ENCODE measurements at regions not wholly inside any gene's neighbourhood (a gene's known extent, or its start where the extent isn't known, plus 50 kb on each side); places are given as distances from the start of the nearest gene placed in this dataset.
A peak's percentile ranks its signal among the peaks of the same experiment; 100 is the strongest.
"Not testable (repeated sequence)": the region's sequence is repeated elsewhere in the genome, so short reads cannot be mapped to it uniquely, and the experiment has no call there.

DNA sequence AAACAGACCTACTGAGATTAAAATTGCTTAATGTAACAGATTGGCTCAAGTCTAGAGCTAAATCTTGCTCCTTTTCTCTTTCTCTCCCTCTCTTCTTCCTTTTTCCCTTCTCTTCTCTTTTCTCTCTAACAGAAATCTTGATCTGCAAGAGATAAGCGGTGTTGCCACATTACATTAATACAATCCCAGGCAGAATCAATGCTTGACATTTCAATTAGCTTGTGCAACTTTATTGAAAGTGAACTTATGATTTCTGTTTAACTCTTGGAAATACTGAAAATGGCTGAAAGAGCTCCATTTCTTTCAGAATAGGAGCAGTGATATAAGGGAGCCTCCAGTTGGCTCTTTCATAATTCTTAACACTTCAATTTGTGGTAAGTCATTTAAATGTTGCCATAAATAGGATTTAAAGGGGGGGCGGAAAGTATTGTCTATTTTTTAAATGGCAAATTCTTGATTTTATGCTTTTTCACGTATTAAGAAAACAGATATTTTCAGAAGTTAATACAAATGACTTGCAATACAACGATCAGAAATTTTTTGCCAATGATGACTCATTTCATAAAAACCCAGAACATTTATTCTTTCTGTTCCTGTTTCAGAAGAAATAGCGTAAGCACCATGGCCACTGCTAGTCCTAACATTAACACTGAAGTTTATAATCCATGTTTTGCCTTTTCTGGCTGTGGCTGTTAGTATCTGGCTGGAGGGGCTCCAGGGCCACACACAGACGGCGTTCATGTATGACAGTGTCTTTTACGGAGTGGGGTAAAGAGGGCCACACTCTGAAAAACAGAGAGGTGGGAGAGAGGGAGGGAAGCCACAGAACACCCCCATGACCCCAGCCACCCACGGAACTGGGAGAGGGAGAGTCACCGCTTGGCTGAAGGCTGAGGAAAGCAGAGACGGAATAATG, 115.7 kb upstream of the FAT1 start:
- peak; percentile 64 for DNase-seq (ENCODE audit: low read depth)
- in situ Hi-C loops (cut with HindIII; ENCODE audit: low pct_unique_long_range_greater_than_20kb, low sequenced_read_pairs), result no loop called here

DNA sequence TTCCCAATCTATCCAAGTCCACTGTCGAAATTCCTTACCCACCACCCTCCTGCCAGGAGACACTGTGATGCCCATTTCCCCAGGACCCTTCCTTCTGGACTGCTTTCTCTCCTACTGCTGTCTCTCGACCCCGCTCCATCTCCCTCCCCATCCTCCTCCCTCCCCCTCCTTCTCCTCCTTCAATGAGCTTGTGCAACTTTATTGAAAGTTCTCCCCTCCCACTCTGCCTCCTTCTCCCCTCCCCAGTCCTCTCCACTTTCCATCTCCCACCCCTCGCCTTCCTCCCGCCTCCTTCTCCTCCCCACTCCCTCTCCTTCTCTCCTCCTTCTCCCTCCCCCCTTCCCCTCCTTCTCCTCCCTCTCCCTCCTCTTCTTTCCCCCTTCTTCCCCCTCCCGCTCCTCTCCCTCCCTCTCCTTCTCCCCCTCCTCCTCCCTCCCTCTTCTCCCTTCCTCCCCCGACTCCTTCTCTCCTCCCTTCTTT, 116.6 kb upstream of the FAT1 start:
- in situ Hi-C loops (cut with HindIII; ENCODE audit: low pct_unique_long_range_greater_than_20kb, low sequenced_read_pairs), result no loop called here
- DNase-seq (ENCODE audit: low read depth), result peak; percentile 91

DNA sequence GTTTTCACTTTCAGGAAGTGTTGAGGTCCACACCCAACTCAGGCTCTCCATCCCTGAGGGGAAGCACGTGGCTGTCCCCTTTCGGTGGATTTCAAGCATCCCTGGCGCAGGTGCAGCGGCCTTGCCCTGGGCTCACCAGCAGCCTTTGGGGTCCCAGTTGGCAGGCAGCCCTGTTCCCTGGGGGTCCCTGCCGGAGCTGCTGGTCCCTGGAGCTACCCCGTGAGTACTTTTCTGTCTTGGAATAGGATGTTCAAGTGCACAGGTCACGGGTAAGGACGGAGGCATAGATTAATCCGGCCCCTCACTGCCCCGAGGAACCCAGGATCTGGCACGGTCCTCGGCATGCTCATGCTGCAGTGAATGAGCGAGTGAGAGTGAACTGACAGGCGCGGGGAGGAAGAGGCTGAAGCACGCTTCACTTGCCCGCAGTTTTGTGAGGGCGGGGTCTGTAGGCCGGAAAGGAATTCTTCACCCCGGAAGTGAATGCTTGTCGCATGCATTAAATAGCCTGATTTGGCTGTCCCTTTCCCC, 117.2 kb upstream of the FAT1 start:
- in situ Hi-C loops (cut with HindIII; ENCODE audit: low pct_unique_long_range_greater_than_20kb, low sequenced_read_pairs), result no loop called here
- DNase-seq (ENCODE audit: low read depth), result peak; percentile 83

DNA sequence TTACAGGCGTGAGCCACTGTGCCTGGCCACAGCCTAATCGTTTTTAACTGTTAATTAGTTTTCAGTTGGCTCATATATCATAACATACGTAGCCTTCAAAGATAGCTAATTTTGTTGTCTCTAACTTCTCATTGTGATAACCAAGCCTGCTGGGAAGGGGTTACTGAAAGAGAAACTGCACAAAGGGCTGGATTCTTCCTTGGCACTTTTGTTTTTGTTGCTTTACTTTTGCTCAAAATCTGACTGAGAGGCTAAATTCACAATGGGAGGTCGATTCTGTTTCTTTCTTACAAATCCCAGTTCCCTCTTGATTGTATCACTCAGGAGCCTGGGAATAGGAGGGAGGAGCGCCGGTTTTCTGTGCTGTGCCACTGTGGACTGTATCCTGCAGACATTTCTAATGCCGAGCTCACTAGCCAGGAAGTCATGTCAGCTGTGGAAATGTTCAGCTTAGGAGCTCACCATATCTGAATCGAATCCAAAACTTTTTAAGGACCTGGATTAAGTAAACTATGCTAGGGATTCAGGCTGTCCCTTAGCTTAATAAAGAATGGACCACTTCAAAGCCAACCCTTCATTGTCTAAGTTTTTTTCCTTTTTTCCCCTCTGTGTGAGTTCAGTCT, 120.5 kb upstream of the FAT1 start:
- in situ Hi-C loops (cut with HindIII; ENCODE audit: low pct_unique_long_range_greater_than_20kb, low sequenced_read_pairs), result no loop called here
- peak; percentile 65 for DNase-seq (ENCODE audit: low read depth)

DNA sequence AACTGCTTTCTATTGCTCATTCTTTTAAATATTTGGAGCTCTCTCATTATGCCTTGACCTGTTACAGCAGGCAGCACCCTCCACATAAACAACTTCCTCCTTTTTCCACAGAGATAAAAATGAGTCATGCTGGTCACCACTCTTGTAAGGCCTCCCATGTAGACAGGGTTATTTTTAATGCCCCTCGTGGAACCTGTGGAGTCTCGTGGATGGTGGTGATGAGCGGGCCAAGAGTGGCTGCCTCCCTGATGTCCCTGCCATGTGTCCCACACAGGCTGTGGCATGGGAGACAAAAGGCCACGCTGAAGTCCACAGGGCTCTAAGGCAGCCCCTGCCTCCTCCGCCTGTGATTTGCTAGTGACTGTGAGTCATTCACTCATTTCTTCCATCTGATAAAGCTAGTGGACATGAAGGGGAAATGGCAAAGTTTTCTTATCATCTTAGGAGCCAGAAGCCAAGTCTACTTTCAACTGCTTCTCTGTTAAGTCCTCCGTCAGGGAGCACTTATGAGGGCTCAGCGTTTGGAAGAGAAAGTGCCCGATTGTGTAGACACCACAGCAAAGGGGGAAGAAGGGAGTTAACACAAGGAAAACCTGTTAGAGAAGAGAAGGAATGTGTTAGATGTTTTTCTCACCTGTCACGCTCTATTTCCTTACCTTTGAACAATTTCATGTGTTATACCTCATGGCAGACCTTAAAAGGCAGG, 121.6 kb upstream of the FAT1 start:
- in situ Hi-C loops (cut with HindIII; ENCODE audit: low pct_unique_long_range_greater_than_20kb, low sequenced_read_pairs), result no loop called here
- peak; percentile 92 for DNase-seq (ENCODE audit: low read depth)

DNA sequence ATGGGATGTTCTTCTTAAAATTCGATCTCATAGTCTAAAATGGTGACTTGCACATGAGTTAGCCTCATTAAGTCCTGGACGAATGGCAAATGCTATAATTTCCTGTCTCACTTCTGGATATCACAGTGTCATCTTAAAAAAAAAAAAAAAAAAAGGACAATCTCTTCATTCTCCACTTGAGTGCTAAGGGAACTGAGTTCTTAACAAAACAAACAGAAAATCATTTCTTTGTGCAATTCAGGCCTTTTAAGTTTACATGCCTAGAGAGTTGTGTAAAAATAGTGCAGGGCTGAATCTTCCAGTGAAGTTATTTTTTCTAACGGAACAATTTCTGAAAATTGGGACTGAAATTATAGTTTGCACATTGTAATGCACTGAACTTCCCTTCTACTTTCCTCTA, 122.8 kb upstream of the FAT1 start:
- DNase-seq (ENCODE audit: low read depth), result no peak
- in situ Hi-C loops (cut with HindIII; ENCODE audit: low pct_unique_long_range_greater_than_20kb, low sequenced_read_pairs), result no loop called here

DNA sequence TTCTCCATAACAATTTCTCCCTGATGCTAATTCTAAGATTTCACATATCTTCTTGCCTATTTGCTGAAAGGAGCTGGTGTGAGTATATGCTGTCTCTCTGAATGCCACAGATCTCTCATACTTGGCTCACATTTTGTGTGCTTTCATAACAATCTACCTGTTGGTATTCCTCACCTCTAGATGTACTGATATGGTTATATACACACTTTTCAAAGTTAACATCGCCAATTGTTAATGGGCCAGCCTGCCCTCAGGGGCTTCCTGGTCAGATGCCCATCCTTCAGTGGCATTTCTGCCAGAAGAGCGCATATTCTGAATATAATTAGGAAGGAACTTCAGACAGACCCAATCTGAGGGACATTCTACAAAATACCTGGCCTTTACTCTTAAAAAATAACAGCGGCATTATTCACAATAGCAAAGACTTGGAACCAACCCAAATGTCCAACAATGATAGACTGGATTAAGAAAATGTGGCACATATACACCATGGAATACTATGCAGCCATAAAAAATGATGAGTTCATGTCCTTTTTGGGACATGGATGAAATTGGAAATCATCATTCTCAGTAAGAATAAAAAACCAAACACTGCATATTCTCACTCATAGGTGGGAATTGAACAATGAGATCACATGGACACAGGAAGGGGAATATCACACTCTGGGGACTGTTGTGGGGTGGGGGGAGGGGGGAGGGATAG, 123.9 kb upstream of the FAT1 start:
- DNase-seq (ENCODE audit: low read depth); in situ Hi-C loops (cut with HindIII; ENCODE audit: low pct_unique_long_range_greater_than_20kb, low sequenced_read_pairs): not testable (repeated sequence)

DNA sequence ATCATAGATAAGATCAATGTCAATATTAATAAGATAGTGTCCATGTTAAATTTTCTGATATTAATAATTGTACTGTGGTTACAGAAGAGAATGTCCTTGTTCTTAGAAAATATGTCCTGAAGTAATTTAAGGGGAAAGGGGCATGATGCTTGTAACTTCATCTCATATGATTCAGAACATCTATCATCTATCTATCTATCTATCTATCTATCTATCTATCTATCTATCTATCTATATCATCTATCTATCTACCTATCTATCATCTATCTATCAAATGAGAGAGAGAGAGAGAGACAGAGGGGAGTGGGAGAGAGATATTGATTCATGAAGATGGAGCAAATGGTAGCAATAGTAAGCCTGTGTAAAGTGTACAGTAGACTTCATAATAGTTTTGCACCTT, 124.8 kb upstream of the FAT1 start:
- in situ Hi-C loops (cut with HindIII; ENCODE audit: low pct_unique_long_range_greater_than_20kb, low sequenced_read_pairs), result no loop called here
- no peak for DNase-seq (ENCODE audit: low read depth)

DNA sequence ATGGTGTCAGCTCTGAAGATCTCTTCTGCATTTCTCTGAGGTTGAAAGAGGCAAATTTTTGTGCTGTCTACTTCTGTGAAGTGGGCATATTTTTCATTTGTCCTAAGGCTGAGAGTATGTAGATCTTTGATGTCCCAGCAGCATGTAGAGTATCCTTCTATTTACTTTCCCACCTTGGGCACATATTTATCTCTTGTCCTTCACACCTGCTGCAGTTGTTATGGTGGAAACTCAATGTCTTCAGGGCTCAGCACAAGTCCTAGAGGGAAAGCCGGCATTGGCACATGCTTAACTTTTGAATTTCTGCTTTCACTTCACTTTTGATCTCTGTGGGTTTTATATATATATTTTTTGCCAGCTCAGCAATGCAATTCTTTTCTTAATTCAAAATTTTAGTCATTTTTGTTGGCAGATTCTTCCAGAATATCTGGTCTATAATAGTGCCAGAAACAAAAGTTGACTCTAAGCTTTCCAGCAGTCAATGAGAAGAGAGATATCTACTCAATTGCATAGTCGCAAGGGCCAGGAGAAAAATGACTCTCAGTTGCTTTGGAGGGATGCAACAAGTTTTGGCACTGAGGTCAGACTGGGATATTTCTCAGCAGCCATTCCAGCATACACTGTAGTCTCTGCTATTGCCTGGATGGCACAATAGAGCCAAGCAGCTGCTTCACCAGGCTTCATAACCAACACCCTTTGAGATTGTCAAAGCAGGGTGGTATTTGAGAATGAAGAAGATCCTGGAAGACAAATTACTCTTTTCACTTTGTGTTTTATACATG, 127.8 kb upstream of the FAT1 start:
- no peak for DNase-seq (ENCODE audit: low read depth)

DNA sequence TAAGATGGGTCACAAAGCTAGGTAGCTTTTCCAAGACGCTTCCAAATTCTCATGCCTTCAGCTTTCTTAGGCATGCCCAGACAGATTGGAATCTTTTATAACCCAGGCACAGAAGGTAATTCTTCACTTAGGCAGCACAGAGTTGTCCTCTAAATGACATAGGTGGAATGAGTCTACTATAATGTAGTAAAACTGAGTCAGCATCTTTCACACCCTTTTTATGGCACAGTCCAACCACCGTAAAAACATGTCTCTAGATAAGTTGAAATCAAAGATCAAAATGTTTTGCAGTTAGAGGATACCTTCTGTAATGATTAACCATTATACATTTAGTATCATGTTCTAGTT, 128.4 kb upstream of the FAT1 start:
- in situ Hi-C loops (cut with HindIII; ENCODE audit: low pct_unique_long_range_greater_than_20kb, low sequenced_read_pairs), result no loop called here
- DNase-seq (ENCODE audit: low read depth), result no peak

More for the DNA sequence above, 127.8 kb upstream of the FAT1 start:
- in situ Hi-C loops (cut with HindIII; ENCODE audit: low pct_unique_long_range_greater_than_20kb, low sequenced_read_pairs), result no loop called here

DNA sequence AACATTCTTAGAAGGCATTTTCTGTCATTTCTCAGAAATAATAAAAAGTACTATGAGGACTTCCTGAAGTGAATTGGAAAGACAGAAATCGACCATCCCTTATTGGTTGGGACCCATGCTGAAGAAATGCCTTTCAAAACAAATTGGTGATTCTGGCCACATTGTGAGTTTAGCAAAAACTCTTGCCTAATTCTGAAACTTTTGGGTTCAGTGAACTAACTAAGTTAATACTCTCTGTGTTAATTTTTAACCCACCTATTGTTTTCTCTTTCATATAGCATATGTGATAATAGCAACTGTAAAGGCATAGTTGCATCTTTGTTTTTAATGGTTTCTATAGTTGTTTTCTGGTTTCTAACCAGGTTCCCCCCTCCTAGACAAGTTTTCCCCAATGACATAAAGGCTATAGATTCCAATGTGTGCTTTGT, 129.3 kb upstream of the FAT1 start:
- in situ Hi-C loops (cut with HindIII; ENCODE audit: low pct_unique_long_range_greater_than_20kb, low sequenced_read_pairs), result no loop called here
- DNase-seq (ENCODE audit: low read depth), result no peak

DNA sequence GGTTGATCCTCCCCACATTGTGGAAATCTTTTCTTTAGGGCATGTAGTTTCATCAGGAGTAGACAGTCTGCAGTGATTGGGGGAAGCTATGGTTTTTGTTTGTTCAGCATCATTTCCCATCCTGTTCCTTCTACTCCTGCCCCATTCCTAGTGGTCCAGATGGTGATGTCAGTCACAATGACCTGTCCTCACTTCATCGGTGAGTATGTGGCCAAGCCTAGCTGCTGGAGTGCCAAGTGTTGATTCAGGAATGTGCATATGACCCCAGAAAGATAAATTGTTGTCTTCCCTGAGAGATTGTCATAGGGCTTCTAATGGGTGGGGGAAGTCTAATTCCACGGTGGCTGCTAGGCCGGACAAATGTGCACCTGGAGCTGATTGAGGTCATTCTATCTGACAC, 130.6 kb upstream of the FAT1 start:
- in situ Hi-C loops (cut with HindIII; ENCODE audit: low pct_unique_long_range_greater_than_20kb, low sequenced_read_pairs), result no loop called here
- DNase-seq (ENCODE audit: low read depth), result no peak

DNA sequence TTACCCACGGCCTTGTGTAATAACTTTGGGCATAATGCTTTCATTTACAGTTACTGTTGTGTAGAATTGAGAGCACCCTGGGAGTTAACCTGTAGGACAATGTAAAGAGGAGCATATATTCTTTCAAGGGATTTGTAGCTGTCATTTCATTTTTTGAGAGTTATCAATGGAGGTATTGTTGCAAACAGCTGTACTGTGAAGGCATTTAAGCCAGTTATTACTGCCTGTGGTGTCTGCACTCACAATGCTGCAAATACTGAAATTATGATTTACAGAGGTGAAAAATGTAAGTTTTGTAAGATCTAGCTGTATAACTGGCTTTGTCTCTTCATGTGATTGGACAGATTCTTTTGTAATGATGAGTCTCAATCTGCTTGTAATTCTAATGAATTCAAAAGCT, 131.5 kb upstream of the FAT1 start:
- in situ Hi-C loops (cut with HindIII; ENCODE audit: low pct_unique_long_range_greater_than_20kb, low sequenced_read_pairs), result no loop called here
- no peak for DNase-seq (ENCODE audit: low read depth)

DNA sequence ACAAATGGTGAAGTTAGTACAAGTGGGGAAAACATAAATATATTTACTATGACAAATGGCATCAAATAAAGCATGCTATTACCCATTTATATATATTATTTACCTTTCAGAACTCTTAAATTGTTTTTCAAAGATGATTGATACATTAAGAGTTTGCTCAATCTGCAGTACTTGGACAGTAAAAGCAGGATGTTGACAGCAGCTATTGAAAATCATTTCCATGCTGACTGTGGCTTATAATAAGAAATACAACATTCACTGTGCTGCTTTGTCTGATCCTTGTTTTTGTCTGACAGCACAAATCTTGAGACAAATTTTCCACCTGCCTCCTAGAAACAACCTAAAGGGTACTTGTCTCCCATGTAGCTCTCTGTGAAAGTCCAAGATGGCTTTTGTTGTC, 134.1 kb upstream of the FAT1 start:
- in situ Hi-C loops (cut with HindIII; ENCODE audit: low pct_unique_long_range_greater_than_20kb, low sequenced_read_pairs), result no loop called here
- no peak for DNase-seq (ENCODE audit: low read depth)

DNA sequence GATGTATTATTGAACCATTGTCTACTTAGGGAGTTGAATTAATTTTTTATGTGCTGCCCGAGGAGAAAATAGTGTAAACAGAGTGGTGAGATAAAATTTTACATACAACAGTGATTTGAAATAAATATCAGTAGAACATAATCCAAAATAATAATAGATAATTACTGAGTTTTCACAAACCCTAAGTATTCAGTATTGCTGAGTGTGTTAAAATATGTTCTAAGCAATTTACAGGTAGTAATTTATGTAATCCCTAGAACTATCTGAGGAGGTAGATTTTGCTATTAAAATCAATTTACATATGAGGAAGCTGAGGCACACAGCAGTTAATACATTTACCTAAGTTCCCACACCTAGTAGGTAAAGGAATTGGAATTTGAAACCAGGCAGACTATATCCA, 134.7 kb upstream of the FAT1 start:
- in situ Hi-C loops (cut with HindIII; ENCODE audit: low pct_unique_long_range_greater_than_20kb, low sequenced_read_pairs), result no loop called here
- DNase-seq (ENCODE audit: low read depth), result no peak

DNA sequence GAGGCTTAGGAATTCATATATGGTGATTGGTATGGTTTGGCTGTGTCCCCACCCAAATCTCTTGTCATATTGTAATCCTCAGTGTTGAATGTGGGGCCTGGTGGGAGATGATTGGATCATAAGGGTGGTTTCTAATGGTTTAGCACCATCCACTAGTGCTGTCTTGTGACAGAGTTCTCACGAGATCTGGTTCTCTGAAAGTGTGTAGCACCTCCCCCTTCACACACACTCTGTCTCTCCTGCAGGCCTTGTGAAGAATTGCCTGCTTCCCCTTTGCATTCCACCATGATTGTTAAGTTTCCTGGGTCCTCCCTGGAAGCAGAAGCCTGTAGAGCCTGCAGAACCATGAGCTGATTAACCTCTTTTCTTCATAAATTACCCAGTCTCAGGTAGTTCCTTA, 135.8 kb upstream of the FAT1 start:
- in situ Hi-C loops (cut with HindIII; ENCODE audit: low pct_unique_long_range_greater_than_20kb, low sequenced_read_pairs), result no loop called here
- DNase-seq (ENCODE audit: low read depth), result no peak

DNA sequence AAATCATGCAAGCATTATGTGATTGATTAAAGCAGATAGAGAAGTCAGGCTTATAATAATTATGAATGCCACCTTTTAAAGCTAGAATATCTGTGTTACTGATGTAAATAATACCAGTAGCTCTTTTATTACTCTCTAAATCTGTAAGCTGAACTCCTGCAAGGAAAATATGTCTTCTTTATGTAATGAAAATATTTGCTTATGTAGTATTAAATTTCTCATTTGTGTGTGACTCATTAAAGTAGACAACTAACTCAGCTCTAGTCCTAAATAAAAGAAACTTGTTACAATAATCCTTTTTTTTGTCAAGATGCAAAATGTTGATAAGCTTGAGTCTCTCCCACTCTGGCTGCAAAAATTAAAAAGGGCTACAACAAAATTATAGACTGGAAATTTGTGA, 137.7 kb upstream of the FAT1 start:
- in situ Hi-C loops (cut with HindIII; ENCODE audit: low pct_unique_long_range_greater_than_20kb, low sequenced_read_pairs), result no loop called here
- no peak for DNase-seq (ENCODE audit: low read depth)

DNA sequence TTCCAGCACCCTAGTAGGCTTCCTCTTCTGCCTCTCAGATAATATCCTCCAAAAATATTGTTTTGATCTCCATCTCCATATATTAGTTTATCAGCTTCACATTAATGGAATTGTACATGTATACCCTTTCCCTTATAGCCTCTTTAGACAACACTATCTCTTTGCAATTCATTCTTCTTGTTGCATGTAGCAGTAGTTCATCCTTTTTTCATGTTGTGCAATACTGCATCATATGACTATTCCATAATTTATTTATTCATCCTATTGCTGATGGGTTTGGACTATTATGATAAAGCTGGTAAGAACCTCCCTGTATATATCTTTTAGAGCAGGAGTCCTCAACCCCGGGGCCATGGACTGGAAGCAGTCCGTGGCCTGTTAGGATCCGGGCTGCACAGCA, 148.2 kb upstream of the FAT1 start:
- in situ Hi-C loops (cut with HindIII; ENCODE audit: low pct_unique_long_range_greater_than_20kb, low sequenced_read_pairs), result no loop called here
- no peak for DNase-seq (ENCODE audit: low read depth)

All from Caki2 (cell line).